Stimulated activated CD4-positive, alpha-beta T cell treated with anti-CD3 and anti-CD28 coated beads, Interleukin-4, amount 100 ng/mL, for 48 hours (primary cell): ENCODE measurements at regions not wholly inside any gene's neighbourhood (a gene's known extent, or its start where the extent isn't known, plus 50 kb on each side); places are given as distances from the start of the nearest gene placed in this dataset.
"Not testable (repeated sequence)": the region's sequence is repeated elsewhere in the genome, so short reads cannot be mapped to it uniquely, and the experiment has no call there.

Experiments
- DNase-seq, 2 donors: peaks; one replicate each; pipeline ENCODE4 v3.0.0-alpha.2; 2020; ENCODE audit warnings: low read depth in 2 of 2

DNA sequence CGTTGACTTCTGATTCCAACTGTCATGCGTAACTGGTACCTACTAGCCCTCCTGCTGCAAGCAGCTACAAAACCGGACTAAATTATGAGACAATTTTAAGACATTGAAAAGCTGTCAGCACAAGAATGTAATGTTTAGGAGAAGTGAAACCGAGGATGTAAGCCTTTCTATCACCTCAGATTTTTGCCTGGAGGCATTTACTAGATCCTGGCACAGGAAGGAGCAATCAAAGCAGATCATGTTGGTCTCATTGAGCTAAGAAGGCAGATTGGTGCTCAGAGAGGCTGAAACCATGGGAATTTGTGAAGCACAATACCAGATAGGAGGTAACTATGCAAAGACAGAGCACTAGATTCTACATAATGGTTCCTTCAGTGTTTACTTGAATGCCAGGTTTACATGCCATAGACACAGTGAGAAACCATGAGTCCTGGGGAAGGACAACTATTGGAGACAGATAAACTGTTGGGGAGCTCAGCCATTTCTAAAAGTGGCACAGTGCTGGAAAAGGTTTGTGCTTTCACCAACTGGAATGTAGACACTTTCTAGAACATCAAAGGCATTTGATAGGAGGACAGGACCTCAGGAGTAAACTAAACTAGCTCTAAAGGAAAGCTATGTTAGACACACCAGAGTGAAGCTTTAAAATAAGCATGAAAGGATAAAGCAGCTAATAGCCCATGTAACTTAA, 179.4 kb downstream of the LYPLAL1 start:
- no peak for DNase-seq

DNA sequence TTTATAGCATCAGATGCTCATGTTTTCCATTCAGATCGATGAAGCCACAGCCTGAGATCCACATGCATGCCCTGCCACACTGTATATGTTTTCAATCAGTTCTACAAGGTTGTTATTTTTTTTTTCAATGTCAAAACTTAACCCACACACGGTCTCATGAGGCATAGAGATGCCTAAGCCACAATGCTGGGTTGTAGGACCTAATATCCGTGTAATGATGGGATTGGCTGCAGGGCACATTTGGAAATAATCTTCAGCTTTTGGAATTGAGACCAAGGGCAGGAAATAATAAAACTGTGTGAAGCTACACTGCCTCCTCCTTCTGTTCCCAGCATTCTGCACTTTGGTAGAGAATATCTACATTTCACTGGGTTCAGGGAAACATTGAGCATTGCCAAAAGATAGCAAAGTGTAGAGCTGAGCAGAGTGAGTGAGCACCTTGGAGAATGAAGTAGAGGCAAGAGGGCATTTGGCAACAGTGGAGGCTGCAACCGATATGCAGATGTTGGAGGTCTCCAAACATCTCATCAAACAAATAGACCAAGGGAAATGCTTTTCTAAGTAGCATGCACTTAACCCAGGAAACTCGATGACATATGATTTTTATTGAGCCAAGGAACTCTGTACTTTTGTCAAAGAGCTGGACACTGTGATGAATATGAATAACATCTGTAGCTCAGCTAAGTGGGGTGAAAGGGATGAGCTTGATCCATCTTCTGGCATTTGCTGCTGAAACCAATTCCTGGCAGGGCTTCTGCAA, 176.7 kb downstream of the LYPLAL1 start:
- DNase-seq = no peak

DNA sequence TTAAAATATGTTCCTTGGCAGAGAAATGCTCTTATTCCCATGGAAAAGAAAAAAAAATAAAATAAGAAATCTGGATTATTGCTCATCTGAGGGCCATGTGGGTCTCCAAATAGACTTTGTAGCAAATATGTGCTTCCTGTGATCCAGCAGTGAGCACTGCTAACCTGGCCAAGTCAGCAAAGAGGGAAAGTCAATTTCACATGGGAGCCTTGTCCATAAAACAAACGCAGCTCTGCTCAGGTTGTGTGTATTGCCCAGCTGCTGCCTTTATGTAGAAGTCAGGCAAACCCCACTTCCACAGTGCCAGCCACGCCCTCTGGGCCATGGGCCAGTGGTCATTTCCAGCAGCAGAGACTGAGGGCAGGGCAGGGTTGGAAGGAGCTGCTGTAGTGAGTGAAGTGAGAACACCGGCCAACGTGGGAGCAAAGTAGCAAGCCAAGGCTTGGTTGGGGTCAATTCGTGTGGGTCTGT, 174.3 kb downstream of the LYPLAL1 start:
- no peak for DNase-seq

DNA sequence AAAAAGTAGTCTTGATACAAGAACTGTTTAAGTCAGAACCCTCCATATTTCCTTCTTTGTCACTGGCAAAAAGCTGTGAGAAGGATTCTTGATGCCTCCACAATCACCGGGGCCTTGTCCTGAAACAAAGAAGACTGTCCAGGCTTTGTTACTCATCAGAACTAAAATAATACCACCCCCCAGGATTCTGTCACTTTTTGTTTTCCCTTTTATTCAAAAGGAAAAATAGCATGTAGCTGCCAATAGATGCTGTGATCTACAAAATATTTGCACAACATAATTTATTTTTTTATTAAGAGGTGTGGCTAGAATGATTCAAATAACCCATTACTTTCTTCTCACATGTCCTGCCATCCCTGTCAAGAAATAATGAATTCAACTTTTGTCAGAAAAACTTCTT, 173.7 kb downstream of the LYPLAL1 start:
- no peak for DNase-seq

DNA sequence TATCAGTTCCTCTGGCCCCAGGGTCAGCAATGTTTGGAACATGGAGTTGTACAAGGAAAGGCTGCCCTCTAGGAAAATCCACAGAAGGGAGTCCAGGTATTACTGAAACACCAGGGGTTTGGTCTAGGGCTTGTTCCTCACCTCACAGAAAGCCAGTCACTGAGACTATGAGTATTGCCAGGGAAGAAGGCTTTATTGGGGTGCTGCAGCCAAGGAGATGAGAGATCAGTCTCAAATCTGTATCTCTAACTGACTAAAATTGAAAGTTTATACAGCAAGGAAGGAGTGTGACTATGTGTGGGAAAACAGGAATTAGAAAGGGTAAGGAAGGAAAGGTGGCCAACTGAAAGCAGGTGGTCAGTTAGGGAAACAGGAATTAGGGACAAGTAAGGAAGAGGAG, 172.3 kb downstream of the LYPLAL1 start:
- DNase-seq = no peak

DNA sequence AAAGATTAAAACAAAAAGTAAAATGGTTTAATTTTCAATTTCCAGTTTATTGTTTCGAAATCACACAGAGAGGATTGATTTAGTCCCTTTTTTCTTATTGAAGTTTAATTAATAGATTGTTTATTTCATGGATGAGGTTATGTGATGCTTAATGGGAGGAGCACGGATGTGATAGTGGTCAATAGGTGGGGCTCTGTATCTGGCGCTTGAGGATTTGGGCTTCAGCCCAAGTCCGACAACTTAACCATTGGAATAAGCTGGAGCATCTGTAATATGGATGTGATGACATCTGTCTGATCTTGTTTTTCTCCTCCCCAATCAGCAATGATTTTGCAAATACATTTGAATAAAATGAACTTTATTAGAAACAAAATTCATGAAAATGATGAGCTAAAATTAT, 169.2 kb downstream of the LYPLAL1 start:
- no peak for DNase-seq

DNA sequence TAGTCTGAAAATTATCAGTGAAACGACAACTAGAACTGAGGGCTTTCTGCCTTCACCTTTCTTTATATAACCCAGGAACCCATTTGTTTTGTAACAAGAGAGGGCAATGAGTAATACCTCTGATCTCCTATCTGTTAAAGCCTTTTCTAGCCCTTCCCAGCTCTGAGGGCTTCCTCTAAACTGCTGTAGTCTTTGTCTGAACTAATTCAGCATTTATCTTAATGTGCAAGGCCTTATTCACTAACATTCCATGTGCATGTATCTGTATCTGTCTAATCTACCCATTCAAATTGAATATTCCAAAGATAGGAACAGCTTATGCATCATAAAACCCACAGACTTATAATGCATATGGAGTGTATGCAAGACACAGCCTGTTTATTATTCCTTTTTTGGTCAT, 167.1 kb downstream of the LYPLAL1 start:
- no peak for DNase-seq

DNA sequence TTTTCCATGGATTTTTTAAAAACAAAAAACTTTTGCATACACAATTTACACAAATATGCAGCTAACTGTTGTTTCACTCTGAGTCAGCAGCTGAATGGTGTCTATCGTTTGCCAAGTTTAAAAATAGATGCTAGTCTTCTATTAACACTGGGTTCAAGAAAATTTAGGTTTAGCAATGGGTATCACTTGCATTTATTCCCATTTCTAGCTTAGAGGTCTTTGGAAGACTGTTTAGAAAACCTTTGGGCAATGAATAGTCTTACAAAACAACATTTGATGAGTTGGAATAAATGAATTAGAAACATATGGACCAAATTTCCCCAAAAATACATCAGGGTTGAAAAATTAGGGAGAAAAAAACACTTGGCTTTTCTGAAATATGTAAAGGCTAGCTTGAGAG, 165.8 kb downstream of the LYPLAL1 start:
- DNase-seq = no peak

DNA sequence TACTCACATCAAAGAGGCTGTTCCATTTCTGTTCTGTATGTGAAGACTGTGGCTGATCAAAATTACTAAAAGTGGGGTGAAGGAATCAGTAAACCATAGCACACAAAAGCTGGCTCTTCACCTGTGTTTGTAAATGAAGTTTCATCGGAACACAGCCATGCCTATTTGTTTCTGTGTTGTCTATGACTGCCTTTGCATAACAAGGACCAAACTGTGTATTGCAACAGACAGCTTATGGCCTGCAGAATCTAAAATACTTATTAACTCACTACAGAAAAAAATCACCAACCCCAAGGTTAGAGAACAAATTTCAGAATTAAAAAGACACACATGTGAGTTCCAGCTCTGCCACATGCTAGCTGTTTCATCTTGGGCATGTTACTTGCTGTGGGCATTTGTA, 163.9 kb downstream of the LYPLAL1 start:
- no peak for DNase-seq

DNA sequence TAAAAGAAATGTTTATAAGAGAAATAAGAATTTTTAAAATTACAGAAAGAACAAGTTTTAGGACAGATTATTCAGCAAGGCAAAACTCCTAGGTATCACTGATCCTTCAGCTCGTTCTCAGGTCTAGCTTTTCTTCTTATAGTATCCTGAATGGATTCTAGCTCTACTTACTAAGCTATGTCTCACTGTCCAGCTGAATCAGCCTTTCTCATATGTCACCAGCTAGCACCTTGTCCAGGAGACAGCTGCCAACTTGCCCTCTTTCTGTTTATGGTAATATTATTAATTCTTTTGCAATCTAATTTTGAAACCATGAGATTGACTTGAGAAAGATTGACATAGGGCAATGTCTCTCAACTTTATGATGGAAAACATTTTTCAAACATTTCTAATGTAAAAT, 159.9 kb downstream of the LYPLAL1 start:
- no peak for DNase-seq

DNA sequence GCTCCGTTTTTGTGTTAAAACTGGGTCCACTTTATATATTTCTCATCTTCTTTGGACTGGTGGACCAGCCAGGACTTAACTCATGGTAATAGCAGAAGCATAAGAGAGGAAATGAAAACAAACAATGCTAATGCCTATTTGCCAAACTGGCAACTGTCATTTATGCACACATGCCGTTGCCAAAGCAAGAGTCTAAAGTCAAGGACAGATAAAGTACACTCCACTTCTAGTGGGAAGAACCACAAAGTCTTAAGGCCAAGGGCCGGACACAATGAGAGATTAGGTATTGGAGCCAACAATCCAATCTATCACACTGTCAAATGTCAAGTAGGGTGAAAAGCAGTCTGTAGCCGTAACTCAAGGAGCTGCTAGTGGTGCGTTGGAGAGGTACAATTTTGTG, 157.7 kb downstream of the LYPLAL1 start:
- no peak for DNase-seq

DNA sequence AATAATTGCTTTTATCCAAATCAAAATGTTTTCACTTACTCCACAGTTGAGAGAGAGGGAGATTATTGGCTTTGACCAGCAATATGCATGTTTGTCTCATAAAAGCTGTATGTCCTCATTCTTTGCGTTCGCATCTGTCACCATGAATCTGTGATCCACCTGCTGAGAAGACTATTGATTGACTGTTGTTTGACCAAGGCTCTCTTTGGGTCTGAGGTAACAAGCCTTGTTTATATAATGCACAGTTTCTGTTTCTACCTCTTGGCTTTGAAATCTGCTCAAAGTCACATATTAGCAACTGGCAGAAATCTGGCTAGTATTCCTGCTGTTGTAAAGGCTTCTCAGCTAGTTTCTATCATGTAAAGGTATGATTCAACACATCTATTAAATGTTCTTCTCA, 157.0 kb downstream of the LYPLAL1 start:
- DNase-seq = no peak

DNA sequence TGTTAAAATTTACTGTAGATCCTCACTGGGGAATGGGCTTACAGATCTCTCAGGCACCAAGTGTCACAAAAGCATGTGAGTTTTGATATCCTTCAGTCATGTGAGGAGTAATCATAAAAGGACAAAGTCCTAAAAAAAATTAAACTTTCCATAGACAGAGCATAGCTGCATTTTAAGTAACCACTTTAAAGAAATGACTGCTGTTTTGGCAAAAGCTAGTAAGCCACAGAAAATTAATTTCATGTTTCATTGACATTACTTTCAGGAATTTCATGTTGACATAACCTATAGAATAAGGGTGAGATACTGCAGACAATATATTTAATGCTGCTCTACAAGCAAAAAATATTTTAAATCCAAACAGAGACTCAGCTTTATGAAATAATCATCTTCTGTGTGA, 156.3 kb downstream of the LYPLAL1 start:
- DNase-seq = no peak

DNA sequence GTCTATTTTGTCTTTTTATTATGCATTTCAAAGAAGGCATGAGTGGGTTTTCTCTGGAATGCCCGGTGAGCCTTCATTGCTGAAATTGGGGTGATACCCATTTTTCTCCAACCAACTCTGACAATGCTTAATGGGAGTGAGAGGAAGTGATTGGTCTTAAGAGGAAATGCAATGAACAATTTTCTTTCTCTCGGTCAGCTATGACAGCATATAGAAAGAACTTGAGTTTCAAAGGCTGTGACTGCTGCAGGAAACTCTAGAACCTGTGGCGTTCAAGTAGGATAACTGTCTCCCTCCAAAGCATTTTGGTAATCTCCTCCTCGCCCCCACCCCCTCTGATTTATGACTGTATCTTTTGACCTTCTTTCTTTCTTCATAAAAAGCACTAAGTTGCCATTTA, 155.9 kb downstream of the LYPLAL1 start:
- DNase-seq = no peak

DNA sequence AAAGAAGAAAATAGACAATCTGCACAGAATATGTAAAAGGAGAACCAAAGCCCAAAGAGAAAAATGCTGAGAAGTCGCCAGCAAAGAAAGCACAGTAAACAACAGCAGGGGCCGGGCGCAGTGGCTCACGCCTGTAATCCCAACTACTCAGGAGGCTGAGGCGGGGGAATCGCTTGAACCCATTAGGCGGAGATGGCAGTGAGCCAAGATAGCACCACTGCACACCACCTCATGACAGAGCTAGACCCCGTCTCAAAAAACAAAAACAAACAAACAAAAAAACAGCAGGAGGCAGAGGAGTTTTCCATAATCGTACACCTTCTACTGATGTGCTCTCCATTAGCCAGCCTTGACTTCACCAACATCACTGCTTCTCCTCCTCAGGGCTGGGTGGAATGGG, 153.2 kb downstream of the LYPLAL1 start:
- DNase-seq = no peak

DNA sequence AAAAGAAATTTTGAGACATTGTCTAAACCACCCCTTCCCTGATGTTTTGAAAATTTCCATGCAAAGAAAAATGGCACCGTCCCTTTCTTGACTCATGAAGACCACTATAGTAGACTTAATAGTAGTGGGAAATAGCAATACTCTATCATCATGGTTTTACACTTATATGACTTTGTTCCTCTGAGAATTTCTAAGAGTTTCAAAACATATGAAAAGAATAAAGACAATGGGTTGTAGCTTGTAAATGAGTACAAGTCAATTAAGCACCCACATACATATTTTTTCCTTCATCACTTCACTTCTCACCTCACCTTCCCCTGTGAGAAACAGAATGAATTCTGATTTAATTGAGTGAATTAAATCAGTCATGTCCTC, 151.7 kb downstream of the LYPLAL1 start:
- no peak for DNase-seq

DNA sequence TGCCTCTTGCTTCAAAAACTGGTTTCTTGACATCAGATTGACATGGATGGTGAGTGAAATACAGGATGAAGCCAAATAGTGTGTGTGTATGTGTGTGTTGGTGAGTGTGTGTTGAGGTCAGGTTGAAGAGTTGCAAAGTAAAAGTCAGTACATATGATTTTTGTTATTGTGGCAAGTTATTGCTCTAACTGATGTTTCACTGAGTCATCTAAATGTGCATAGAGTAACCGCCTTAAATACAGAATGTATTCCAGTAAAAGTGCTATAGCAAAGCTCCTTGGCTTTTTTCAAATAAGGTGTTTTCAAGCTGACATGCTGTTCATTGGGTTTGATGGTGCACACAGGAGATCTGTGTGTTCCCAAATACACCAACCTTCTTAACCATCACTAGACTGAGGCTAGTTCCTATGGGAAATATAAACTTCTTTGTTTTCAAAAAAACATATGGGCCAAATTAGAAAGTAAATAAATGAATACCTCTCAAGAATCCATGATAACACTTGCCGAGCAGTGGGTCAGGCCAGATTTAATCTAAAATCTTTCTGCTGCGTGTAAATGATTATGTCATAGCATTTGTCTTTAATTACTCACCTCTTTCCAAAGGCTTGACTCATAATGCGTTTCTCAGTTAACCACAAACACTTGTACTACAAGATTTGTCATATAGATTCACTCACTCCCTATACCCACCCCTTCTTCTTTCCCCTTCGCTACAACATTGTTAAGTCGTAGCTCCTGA, 151.1 kb downstream of the LYPLAL1 start:
- DNase-seq = no peak

DNA sequence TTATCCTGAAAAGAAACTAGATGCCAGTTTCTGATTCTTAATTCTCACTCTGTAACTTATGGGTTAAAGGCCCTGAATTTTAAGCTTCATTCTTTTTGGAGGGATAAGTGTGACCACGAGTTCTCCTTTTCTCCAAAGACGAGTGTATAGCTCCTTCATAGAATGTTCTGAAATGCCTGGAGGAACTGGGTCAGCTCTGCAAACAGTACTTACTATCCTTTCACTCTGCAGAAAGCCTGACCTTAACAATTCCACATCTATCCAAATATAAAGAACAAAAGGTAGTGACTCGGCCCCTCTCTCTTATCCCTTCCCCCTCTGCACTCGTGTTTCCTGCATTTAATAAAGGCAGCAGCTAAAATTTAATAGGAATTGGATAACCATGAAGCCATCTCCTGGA, 150.5 kb downstream of the LYPLAL1 start:
- no peak for DNase-seq

DNA sequence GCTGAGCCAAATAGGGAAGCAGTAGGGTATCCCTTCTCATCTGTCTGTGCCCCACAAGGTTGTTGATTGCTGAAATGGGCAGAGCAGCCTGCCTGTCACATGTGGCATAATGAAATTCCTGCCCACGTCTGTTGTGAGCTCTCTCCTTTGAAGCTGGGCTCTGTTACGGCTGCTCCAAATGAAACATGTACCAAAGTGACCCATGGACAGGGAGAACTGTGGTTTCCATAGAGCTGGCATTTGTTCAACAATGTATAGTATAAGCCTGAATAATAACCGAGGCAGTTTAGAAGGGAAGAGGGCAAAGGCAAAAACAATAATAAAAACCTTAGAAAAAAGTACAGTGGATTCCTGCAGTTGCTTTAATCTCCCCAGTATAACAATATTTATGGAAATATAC, 149.7 kb downstream of the LYPLAL1 start:
- DNase-seq = no peak

DNA sequence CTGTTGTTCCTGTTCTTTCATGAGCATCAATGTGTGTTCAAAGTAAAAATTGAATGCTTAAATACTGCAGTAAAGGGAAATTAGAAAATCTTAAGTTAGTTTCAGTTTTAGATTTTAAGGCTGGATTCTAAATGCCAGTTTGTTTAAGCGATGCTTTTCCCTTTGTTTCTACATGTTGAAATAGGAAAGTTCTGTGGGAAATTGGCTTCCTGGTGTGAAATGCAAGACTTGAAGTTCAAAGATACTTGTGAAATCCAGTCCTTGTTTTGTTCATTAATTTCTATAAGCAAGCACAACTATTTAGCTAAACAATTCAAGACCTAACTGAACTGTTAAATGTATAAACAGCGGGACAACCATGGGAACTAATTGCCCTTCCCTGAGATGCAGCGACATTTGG, 149.1 kb downstream of the LYPLAL1 start:
- no peak for DNase-seq

DNA sequence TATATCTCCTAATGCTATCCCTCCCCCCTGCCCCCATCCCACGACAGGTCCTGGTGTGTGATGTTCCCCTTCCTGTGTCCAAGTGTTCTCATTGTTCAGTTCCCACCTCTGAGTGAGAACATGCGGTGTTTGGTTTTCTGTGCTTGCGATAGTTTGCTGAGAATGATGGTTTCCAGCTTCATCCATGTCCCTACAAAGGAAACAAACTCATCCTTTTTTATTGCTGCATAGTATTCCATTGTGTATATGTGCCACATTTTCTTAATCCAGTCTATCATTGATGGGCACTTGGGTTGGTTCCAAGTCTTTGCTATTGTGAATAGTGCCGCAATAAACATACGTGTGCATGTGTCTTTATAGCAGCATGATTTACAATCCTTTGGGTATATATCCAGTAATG, 146.9 kb downstream of the LYPLAL1 start:
- DNase-seq = not testable (repeated sequence)

DNA sequence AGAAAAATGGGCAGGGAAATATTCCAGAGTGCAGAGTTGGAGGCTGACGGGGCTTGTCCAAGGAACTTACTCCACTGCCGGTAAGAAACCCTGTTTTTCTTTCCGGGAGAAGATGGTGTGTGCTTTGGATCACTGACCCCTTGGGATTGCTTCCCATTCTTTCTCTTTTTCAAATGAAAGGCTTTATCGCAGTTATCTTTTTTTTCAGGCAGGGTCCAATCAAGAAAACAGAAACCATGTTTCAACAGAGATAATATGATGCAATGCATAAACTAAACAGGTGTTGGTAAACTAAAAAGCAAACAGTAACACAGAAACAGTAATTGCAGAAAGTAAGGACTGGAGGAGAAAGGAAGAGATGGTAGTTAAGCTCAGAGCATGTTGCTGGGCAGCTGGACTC, 145.1 kb downstream of the LYPLAL1 start:
- DNase-seq = no peak

DNA sequence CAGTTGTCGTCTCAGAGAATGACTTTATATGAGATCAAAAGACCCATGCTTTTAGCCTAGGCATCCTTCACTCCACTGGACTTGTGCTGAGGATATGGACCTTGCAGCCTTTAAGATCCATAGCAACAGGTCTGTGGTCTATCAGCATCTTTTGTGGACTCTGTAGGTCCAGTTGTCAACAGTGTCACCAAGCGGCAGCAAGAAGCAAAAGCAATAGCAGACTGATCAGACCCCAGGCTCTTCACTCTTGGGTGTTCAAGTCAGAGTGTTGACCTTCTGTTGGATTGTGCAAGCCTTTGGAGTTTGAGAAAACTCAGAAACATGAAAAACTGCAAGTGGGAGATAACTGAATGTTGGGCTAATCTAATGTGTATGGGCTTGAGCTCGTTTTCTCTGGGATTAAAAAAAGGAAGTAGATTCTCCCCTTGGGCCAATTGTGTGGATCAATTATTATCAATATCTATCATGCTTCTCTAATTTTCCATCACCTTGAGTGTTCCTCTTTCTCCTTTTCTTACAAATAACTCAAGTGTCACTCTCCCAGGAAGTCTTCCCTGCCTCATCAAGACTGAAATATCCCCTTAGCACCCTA, 144.2 kb downstream of the LYPLAL1 start:
- no peak for DNase-seq
